Smooth muscle cell (in vitro differentiated cells): ENCODE measurements at regions not wholly inside any gene's neighbourhood (a gene's known extent, or its start where the extent isn't known, plus 50 kb on each side); places are given as distances from the start of the nearest gene placed in this dataset.

Experiments
- DNase-seq: peaks from one replicate; lab custom pipeline; 2025; ENCODE audit not compliant: unreplicated experiment; lab: John Stamatoyannopoulos, UW
- H2AFZ ChIP-seq: fragments of 200-600 bp; sonication (generic); 2 replicates; pipeline ENCODE4 v1.6.0; 2016; ENCODE audit warnings: antibody characterized with exemption, low read depth, mild to moderate bottlenecking
- H3F3A ChIP-seq: fragments of 200-600 bp; sonication (generic); 2 replicates; pipeline ENCODE4 v1.6.0; 2017; ENCODE audit warnings: antibody characterized with exemption, low read depth
- H3K27ac ChIP-seq: fragments of 200-600 bp; sonication (generic); 2 replicates; pipeline ENCODE4 v1.5.1; 2016; ENCODE audit warnings: low read depth, mild to moderate bottlenecking
- H3K27me3 ChIP-seq: fragments of 200-600 bp; sonication (generic); 2 replicates; pipeline ENCODE4 v1.6.1; 2016; ENCODE audit warnings: low read depth, mild to moderate bottlenecking
- H3K36me3 ChIP-seq: fragments of 200-600 bp; sonication (generic); 2 replicates; pipeline ENCODE4 v1.5.1; 2016; ENCODE audit warnings: low read depth
- H3K4me1 ChIP-seq: fragments of 200-600 bp; sonication (generic); 2 replicates; pipeline ENCODE4 v1.5.1; 2016; ENCODE audit warnings: low read depth
- H3K4me2 ChIP-seq: fragments of 200-600 bp; sonication (generic); 2 replicates; pipeline ENCODE4 v1.6.0; 2016; ENCODE audit warnings: mild to moderate bottlenecking
- H3K4me3 ChIP-seq: fragments of 200-600 bp; sonication (generic); 2 replicates; pipeline ENCODE4 v1.5.1; 2016; ENCODE audit warnings: mild to moderate bottlenecking
- H3K79me2 ChIP-seq: fragments of 200-600 bp; sonication (generic); 2 replicates; pipeline ENCODE4 v1.6.0; 2016; ENCODE audit warnings: low read depth, mild to moderate bottlenecking
- H3K9ac ChIP-seq: fragments of 200-600 bp; sonication (generic); 2 replicates; pipeline ENCODE4 v1.6.0; 2016; ENCODE audit warnings: low read depth
- H3K9me3 ChIP-seq: fragments of 200-600 bp; sonication (generic); replicated peaks from 2 replicates; pipeline ENCODE4 v1.5.1; 2016; ENCODE audit warnings: low read depth
- H4K20me1 ChIP-seq: fragments of 200-600 bp; sonication (generic); 2 replicates; pipeline ENCODE4 v1.6.0; 2016; ENCODE audit warnings: low read depth
- CTCF ChIP-seq: fragments of 200-600 bp; sonication (generic); IDR thresholded peaks from 2 replicates; pipeline ENCODE4 v1.5.1; 2017; ENCODE audit warnings: borderline replicate concordance, mild to moderate bottlenecking, antibody characterized with exemption; ENCODE audit not compliant: insufficient read depth, poor library complexity, severe bottlenecking
- WGBS: methylation state at CpG from one replicate; pipeline ENCODE4 v1.1.7; 2016; ENCODE audit warnings: low lambda C conversion rate; 5-methylcytosine and 5-hydroxymethylcytosine counted together

GRCh38 chr12:53824001-53824712, 72.4 kb upstream of the CISTR start:
- H3K27me3 ChIP-seq = peaks cover 3% of the 10 kb centered on the region
- H2AFZ ChIP-seq = no peak overlapping the region
- DNase-seq = no peak
- no peak overlapping the region for H3K4me2 ChIP-seq
- no peaks in the 10 kb centered on the region for H3K9me3 ChIP-seq
- TF ChIP-seq CTCF = no peak
- no peaks in the 10 kb centered on the region for H3K36me3 ChIP-seq
- H3K27ac ChIP-seq = no peak overlapping the region
- no peak overlapping the region for H3K4me3 ChIP-seq
- H3F3A ChIP-seq = no peaks in the 10 kb centered on the region
- H3K4me1 ChIP-seq = no peaks in the 10 kb centered on the region
- WGBS = 72% methylated on average over 9 of the region's 9 CpGs
- no peaks in the 10 kb centered on the region for H3K79me2 ChIP-seq
- no peak overlapping the region for H3K9ac ChIP-seq
- no peaks in the 10 kb centered on the region for H4K20me1 ChIP-seq

- WGBS = 85% methylated on average over 8 of the region's 8 CpGs
- H3K79me2 ChIP-seq = no peaks in the 10 kb centered on the region
- no peaks in the 10 kb centered on the region for H3K9me3 ChIP-seq
- no peak for DNase-seq
- H4K20me1 ChIP-seq = no peaks in the 10 kb centered on the region
- H3K4me2 ChIP-seq = no peak overlapping the region
- no peak overlapping the region for H3K4me3 ChIP-seq
- H3K4me1 ChIP-seq = no peaks in the 10 kb centered on the region
- H3K36me3 ChIP-seq = no peaks in the 10 kb centered on the region
- H3K27me3 ChIP-seq = peaks cover 3% of the 10 kb centered on the region
- no peak overlapping the region for H2AFZ ChIP-seq
- no peak for TF ChIP-seq CTCF
- H3K9ac ChIP-seq = no peak overlapping the region
- H3F3A ChIP-seq = no peaks in the 10 kb centered on the region
- no peak overlapping the region for H3K27ac ChIP-seq
Observed at GRCh38 chr12:53825246-53826081, 73.7 kb upstream of the CISTR start.

GRCh38 chr12:53827306-53827705, 75.5 kb upstream of the CISTR start:
- TF ChIP-seq CTCF = no peak
- H3K4me3 ChIP-seq = no peak overlapping the region

More at GRCh38 chr12:53827306-53827705, 75.5 kb upstream of the CISTR start:
- no peak overlapping the region for H3K9ac ChIP-seq
- DNase-seq = no peak
- H3K9me3 ChIP-seq = no peaks in the 10 kb centered on the region
- no peak overlapping the region for H3K27ac ChIP-seq
- H3F3A ChIP-seq = no peaks in the 10 kb centered on the region
- H3K36me3 ChIP-seq = no peaks in the 10 kb centered on the region
- no peaks in the 10 kb centered on the region for H4K20me1 ChIP-seq
- H3K27me3 ChIP-seq = peaks cover 3% of the 10 kb centered on the region
- no peaks in the 10 kb centered on the region for H3K4me1 ChIP-seq
- no peak overlapping the region for H2AFZ ChIP-seq
- no peaks in the 10 kb centered on the region for H3K79me2 ChIP-seq
- H3K4me2 ChIP-seq = no peak overlapping the region
